ENCODE measurements at regions not wholly inside any gene's neighbourhood (a gene's known extent, or its start where the extent isn't known, plus 50 kb on each side); places are given as distances from the start of the nearest gene placed in this dataset.
A peak's percentile ranks its signal among the peaks of the same experiment; 100 is the strongest.

DNA sequence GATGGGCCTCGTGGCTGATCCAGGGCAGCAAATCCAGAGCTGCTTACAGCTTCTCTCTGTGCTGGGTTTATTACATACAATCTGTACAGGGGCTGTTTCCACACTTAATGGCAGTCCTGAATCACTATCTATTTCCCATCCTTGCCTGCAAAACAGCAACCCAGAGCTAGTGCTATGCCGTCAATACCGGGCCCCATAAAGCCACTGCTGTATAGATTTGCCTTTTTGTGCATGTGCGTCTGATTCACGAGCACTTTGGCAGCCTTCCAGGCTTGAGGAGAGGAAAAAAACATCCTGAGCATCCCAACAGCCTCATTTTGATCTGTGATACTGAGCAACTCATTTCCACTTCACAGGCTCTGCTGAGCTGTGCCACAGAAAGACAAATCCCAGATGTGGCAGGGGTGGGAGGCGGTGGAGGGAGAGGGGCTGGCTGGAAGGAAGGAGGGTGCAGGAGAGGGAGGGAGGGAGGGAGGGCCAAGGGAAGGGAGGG is 65.2 kb upstream of the TARBP1 start:
- TF ChIP-seq, protein P1, sequence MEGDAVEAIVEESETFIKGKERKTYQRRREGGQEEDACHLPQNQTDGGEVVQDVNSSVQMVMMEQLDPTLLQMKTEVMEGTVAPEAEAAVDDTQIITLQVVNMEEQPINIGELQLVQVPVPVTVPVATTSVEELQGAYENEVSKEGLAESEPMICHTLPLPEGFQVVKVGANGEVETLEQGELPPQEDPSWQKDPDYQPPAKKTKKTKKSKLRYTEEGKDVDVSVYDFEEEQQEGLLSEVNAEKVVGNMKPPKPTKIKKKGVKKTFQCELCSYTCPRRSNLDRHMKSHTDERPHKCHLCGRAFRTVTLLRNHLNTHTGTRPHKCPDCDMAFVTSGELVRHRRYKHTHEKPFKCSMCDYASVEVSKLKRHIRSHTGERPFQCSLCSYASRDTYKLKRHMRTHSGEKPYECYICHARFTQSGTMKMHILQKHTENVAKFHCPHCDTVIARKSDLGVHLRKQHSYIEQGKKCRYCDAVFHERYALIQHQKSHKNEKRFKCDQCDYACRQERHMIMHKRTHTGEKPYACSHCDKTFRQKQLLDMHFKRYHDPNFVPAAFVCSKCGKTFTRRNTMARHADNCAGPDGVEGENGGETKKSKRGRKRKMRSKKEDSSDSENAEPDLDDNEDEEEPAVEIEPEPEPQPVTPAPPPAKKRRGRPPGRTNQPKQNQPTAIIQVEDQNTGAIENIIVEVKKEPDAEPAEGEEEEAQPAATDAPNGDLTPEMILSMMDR (IDR thresholded peaks at IDR 0.05; ENCODE audit: unreplicated experiment) = no peak
- DNase-seq (ENCODE audit: low spot score) = no peak
- H3K4me1 Mint-ChIP-seq (ENCODE audit: unreplicated experiment) = peaks cover 57% of the 10 kb centered on the region
- H3K27ac Mint-ChIP-seq (ENCODE audit: unreplicated experiment) = peak overlapping the region; percentile 34
- H3K27me3 Mint-ChIP-seq (ENCODE audit: unreplicated experiment) = peaks cover 10% of the 10 kb centered on the region
- H3K36me3 Mint-ChIP-seq (ENCODE audit: low read depth, unreplicated experiment) = peaks cover 2% of the 10 kb centered on the region
- H3K4me3 Mint-ChIP-seq (ENCODE audit: unreplicated experiment) = no peak overlapping the region
- no peaks in the 10 kb centered on the region for H3K9me3 Mint-ChIP-seq (ENCODE audit: unreplicated experiment)

DNA sequence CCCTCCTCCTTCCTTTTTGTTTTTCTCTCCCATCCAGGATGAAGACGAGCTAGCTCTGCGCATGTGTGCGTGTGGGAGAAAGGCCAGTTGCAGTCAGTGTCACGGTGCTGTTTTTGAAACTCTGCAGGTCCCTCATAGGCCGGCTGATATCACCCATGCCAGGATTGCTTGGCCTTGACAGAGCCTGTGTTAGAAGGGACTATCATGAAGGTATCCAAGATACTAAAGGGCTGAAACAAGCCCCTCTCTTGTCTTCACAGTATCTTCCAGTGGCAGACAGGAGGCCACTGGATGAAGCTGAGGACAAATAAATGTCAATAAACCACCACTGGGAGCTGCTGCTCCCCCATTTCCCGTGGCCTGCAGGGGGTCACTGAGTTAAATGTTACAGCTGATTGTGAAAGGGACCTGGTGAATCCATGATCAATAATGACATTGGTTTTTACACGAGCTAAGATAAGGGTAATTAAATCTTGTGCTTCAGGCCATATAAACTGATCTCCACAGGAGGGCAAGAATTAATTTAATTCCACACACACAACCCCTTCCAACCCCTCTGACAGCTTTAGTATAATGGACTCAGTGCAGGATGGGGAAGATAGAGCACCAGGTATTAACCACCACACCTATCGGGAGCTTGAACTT is 64.6 kb upstream of the TARBP1 start:
- Mint-ChIP-seq H3K4me1 (ENCODE audit: unreplicated experiment) (peaks cover 52% of the 10 kb centered on the region), H3K27me3 (ENCODE audit: unreplicated experiment) (peaks cover 10% of the 10 kb centered on the region), H3K9me3 (ENCODE audit: unreplicated experiment) (no peaks in the 10 kb centered on the region), H3K36me3 (ENCODE audit: low read depth, unreplicated experiment) (peaks cover 2% of the 10 kb centered on the region), H3K4me3 (ENCODE audit: unreplicated experiment) (no peak overlapping the region), H3K27ac (ENCODE audit: unreplicated experiment) (peak overlapping the region; percentile 34)
- TF ChIP-seq, protein P1 (IDR thresholded peaks at IDR 0.05; ENCODE audit: unreplicated experiment) = no peak
- no peak for DNase-seq (ENCODE audit: low spot score)

DNA sequence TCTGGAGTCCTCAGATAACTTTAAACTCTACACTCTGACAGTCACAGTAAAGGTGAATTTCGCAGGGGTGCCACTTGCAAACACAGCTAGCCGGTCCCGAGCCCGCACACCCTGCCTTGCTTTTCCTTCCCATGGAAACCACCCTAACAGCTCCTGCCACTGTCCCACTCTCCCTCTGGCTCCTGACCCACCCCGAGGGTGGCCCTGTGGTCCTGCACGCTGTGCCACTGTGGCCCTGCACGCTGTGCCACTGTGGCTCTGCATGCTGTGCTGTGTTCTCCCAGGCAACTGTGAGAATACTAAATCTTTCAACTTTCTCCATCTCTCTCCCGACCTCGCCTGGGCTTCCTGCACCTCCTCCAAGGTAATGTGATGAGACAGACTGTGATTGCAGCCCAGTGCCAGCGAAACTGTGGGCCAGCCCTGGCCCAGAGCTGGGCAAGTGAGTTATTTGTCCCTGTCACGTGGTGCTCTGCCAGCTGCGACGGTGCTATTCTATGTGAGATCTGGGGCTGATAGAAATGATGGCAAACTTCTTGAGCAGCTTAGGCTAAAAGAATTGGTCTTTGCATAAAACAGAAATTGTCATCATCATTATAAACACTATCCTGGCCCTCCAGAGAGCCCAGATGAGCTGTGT is 63.4 kb upstream of the TARBP1 start:
- Mint-ChIP-seq H3K4me3 (ENCODE audit: unreplicated experiment) (no peak overlapping the region), H3K9me3 (ENCODE audit: unreplicated experiment) (no peaks in the 10 kb centered on the region), H3K4me1 (ENCODE audit: unreplicated experiment) (peaks cover 47% of the 10 kb centered on the region), H3K36me3 (ENCODE audit: low read depth, unreplicated experiment) (peaks cover 2% of the 10 kb centered on the region), H3K27ac (ENCODE audit: unreplicated experiment) (no peak overlapping the region), H3K27me3 (ENCODE audit: unreplicated experiment) (peaks cover 10% of the 10 kb centered on the region)
- TF ChIP-seq, protein P1 (IDR thresholded peaks at IDR 0.05; ENCODE audit: unreplicated experiment) = no peak
- DNase-seq (ENCODE audit: low spot score) = no peak

DNA sequence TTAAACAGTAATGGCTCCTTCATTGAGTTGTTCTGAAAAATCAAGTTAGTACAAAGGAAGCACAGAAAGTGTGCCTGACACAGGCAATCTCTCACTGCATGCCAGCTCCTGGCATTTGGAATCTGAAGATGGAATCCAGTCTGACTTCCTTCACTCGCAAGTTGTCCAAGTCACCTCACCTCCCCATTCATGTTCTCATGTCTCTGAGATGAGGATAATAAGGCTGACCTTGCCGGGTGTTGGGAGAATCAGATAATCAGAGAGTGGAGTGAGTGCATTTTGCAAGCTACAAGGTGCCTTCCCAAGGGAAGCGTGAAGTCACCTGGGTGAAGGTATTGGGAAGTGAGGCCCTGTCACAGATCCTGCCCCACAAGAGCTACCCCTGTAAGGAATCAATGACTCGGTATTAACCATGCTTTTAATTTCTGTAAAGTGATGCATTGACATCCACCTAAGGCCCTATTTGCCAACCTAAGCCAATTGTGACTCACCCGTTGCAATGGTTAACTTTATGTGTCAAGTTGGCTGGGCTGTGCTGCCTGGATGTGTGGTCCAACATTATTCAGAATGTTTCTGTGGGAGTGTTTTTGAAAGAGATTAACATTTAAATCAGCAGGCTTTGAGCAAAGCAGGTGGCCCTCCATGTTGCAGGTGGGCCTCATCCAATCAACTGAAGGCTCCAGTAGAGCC is 62.5 kb upstream of the TARBP1 start:
- TF ChIP-seq, protein P1 (IDR thresholded peaks at IDR 0.05; ENCODE audit: unreplicated experiment) = no peak
- no peaks in the 10 kb centered on the region for H3K9me3 Mint-ChIP-seq (ENCODE audit: unreplicated experiment)
- H3K36me3 Mint-ChIP-seq (ENCODE audit: low read depth, unreplicated experiment) = peaks cover 2% of the 10 kb centered on the region
- H3K27me3 Mint-ChIP-seq (ENCODE audit: unreplicated experiment) = peaks cover 10% of the 10 kb centered on the region
- DNase-seq (ENCODE audit: low spot score) = no peak
- no peak overlapping the region for H3K4me3 Mint-ChIP-seq (ENCODE audit: unreplicated experiment)
- no peak overlapping the region for H3K27ac Mint-ChIP-seq (ENCODE audit: unreplicated experiment)
- H3K4me1 Mint-ChIP-seq (ENCODE audit: unreplicated experiment) = peaks cover 44% of the 10 kb centered on the region

DNA sequence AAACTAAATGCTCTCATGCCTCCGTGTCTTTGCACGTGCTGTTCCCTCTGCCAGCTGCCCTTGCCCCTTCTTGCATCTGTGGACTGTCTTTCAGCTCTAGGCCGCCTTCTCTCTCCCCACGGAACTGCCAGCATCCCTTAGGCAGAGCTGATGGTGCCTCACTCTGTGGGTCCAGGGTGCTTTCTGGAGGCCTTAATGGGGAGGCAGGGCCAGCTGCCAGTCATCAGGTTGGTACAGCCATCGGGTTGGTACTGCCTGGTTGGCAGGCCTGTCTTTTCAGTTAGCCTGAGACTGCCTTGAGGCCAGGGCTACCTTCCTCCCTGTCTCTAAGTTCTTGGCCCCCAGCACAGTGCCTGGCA is 61.4 kb upstream of the TARBP1 start:
- no peaks in the 10 kb centered on the region for H3K9me3 Mint-ChIP-seq (ENCODE audit: unreplicated experiment)
- H3K4me3 Mint-ChIP-seq (ENCODE audit: unreplicated experiment) = no peak overlapping the region
- no peak overlapping the region for H3K27ac Mint-ChIP-seq (ENCODE audit: unreplicated experiment)
- peaks cover 41% of the 10 kb centered on the region for H3K4me1 Mint-ChIP-seq (ENCODE audit: unreplicated experiment)
- peaks cover 2% of the 10 kb centered on the region for H3K36me3 Mint-ChIP-seq (ENCODE audit: low read depth, unreplicated experiment)
- peaks cover 14% of the 10 kb centered on the region for H3K27me3 Mint-ChIP-seq (ENCODE audit: unreplicated experiment)
- TF ChIP-seq, protein P1 (IDR thresholded peaks at IDR 0.05; ENCODE audit: unreplicated experiment) = no peak
- DNase-seq (ENCODE audit: low spot score) = no peak
